PC-9 (cell line): ENCODE measurements at regions not wholly inside any gene's neighbourhood (a gene's known extent, or its start where the extent isn't known, plus 50 kb on each side); places are given as distances from the start of the nearest gene placed in this dataset.

ENCODE experiments used
- BruUV-seq: library from RNA; stranded (reverse); fragments of 400-500 nt; replicated peaks from 2 replicates; lab custom pipeline; 2021; lab: Mats Ljungman, UMichigan
- CTCF ChIA-PET: fragments of 300-600 bp; sonication (Branson Sonifier 250); formaldehyde crosslinking; loops from one replicate; lab custom pipeline; 2022; ENCODE audit warnings: antibody characterized with exemption; lab: Charles Lee
- POLR2A ChIA-PET: fragments of 300-600 bp; sonication (Branson Sonifier 250); formaldehyde crosslinking; loops from one replicate; lab custom pipeline; 2022; ENCODE audit warnings: antibody characterized with exemption; ENCODE audit not compliant: unreplicated experiment; lab: Charles Lee
- DNase-seq, 2 experiments: peaks; one replicate each; pipeline versions ENCODE4 v3.0.0 to v3.0.0-alpha.2; 2015 to 2022; ENCODE audit warnings: mixed read lengths in 1 of 2
- H2AFZ ChIP-seq: fragments of 200-600 bp; sonication (generic); 2 replicates; pipeline ENCODE4 v1.8.1; 2017; ENCODE audit warnings: antibody characterized with exemption
- H3F3A ChIP-seq: fragments of 200-600 bp; sonication (generic); 2 replicates; pipeline ENCODE4 v1.8.1; 2017; ENCODE audit warnings: antibody characterized with exemption, mild to moderate bottlenecking, low read depth; ENCODE audit not compliant: insufficient read depth
- H3K27ac ChIP-seq: fragments of 200-600 bp; sonication (generic); 2 replicates; pipeline ENCODE4 v1.6.1; 2016; ENCODE audit warnings: mixed run types
- H3K27me3 ChIP-seq: fragments of 200-600 bp; sonication (generic); 2 replicates; pipeline ENCODE4 v1.6.1; 2016; ENCODE audit warnings: low read depth, mixed run types; ENCODE audit not compliant: insufficient read depth
- H3K36me3 ChIP-seq: fragments of 200-600 bp; sonication (generic); 2 replicates; pipeline ENCODE4 v1.6.1; 2016; ENCODE audit warnings: low read depth, mixed run types
- H3K4me1 ChIP-seq: fragments of 200-600 bp; sonication (generic); replicated peaks from 2 replicates; pipeline ENCODE4 v1.6.1; 2016; ENCODE audit warnings: mixed run types; ENCODE audit not compliant: insufficient read depth
- H3K4me2 ChIP-seq: fragments of 200-600 bp; sonication (generic); 2 replicates; pipeline ENCODE4 v1.6.1; 2017; ENCODE audit warnings: mixed run types
- H3K4me3 ChIP-seq: fragments of 200-600 bp; sonication (generic); 2 replicates; pipeline ENCODE4 v1.6.1; 2016; ENCODE audit warnings: mixed run types
- H3K79me2 ChIP-seq: fragments of 200-600 bp; sonication (generic); 2 replicates; pipeline ENCODE4 v1.6.1; 2017; ENCODE audit warnings: low read depth, mixed run types
- H3K9me2 ChIP-seq: fragments of 200-600 bp; sonication (generic); 2 replicates; pipeline ENCODE4 v1.8.1; 2017; ENCODE audit warnings: mild to moderate bottlenecking; ENCODE audit not compliant: insufficient read depth
- H3K9me3 ChIP-seq: fragments of 200-600 bp; sonication (generic); 2 replicates; pipeline ENCODE4 v1.8.1; 2016; ENCODE audit warnings: low read depth; ENCODE audit not compliant: insufficient read depth
- H4K20me1 ChIP-seq: fragments of 200-600 bp; sonication (generic); 2 replicates; pipeline ENCODE4 v1.8.1; 2017; ENCODE audit not compliant: insufficient read depth
- EZH2 ChIP-seq: fragments of 200-600 bp; sonication (generic); IDR thresholded peaks from 2 replicates; pipeline ENCODE4 v1.8.0; 2017; ENCODE audit warnings: antibody characterized with exemption, low read depth
- intact Hi-C: fragments of 100-400 bp; cut with micrococcal nuclease; formaldehyde crosslinking; loops from one replicate; pipeline ENCODE4 v1.10.0; 2022; ENCODE audit not compliant: unreplicated experiment
- TF ChIP-seq, protein P1 (sequence below): fragments of 200-600 bp; sonication (generic); conservative IDR thresholded peaks from 2 replicates; pipeline ENCODE4 v1.6.1; 2017; ENCODE audit warnings: mixed run types, antibody characterized with exemption, mild to moderate bottlenecking, moderate library complexity

- Histone ChIP-seq H3K4me2 (no peak overlapping the region), H3K9me3 (no peaks in the 10 kb centered on the region), H3K4me1 (no peaks in the 10 kb centered on the region), H3K36me3 (no peaks in the 10 kb centered on the region), H3K9me2 (no peaks in the 10 kb centered on the region), H2AFZ (no peak overlapping the region), H3K27ac (no peak overlapping the region), H3K27me3 (no peaks in the 10 kb centered on the region), H4K20me1 (no peaks in the 10 kb centered on the region), H3K79me2 (no peaks in the 10 kb centered on the region), H3F3A (no peaks in the 10 kb centered on the region), H3K4me3 (no peak overlapping the region)
- no peak for DNase-seq
- POLR2A ChIA-PET, result no interaction called here
- intact Hi-C loops, result no loop called here
- no peak for TF ChIP-seq EZH2
- TF ChIP-seq, protein P1, sequence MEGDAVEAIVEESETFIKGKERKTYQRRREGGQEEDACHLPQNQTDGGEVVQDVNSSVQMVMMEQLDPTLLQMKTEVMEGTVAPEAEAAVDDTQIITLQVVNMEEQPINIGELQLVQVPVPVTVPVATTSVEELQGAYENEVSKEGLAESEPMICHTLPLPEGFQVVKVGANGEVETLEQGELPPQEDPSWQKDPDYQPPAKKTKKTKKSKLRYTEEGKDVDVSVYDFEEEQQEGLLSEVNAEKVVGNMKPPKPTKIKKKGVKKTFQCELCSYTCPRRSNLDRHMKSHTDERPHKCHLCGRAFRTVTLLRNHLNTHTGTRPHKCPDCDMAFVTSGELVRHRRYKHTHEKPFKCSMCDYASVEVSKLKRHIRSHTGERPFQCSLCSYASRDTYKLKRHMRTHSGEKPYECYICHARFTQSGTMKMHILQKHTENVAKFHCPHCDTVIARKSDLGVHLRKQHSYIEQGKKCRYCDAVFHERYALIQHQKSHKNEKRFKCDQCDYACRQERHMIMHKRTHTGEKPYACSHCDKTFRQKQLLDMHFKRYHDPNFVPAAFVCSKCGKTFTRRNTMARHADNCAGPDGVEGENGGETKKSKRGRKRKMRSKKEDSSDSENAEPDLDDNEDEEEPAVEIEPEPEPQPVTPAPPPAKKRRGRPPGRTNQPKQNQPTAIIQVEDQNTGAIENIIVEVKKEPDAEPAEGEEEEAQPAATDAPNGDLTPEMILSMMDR, result no peak
- CTCF ChIA-PET, result no interaction called here
- BruUV-seq, result no TSS peak
Measured at GRCh38 chr4:143762511-143762910, 62.0 kb upstream of the FREM3 start.
